GM19467 (cell line): ENCODE measurements at regions not wholly inside any gene's neighbourhood (a gene's known extent, or its start where the extent isn't known, plus 50 kb on each side); places are given as distances from the start of the nearest gene placed in this dataset.

ENCODE experiments used
- ATAC-seq: cut with Tn5 transposase; IDR thresholded peaks from one replicate; pipeline ENCODE4 v1.9.1; 2021; ENCODE audit warnings: mild to moderate bottlenecking, moderate library complexity; ENCODE audit not compliant: unreplicated experiment

- no peak for ATAC-seq
Observed at GRCh38 chr12:87841935-87842334, 187.3 kb downstream of the C12orf50 start.

GRCh38 chr12:87836190-87836589, 193.0 kb downstream of the C12orf50 start:
- no peak for ATAC-seq

GRCh38 chr12:87828382-87828973, 200.7 kb downstream of the C12orf50 start:
- no peak for ATAC-seq

DNA sequence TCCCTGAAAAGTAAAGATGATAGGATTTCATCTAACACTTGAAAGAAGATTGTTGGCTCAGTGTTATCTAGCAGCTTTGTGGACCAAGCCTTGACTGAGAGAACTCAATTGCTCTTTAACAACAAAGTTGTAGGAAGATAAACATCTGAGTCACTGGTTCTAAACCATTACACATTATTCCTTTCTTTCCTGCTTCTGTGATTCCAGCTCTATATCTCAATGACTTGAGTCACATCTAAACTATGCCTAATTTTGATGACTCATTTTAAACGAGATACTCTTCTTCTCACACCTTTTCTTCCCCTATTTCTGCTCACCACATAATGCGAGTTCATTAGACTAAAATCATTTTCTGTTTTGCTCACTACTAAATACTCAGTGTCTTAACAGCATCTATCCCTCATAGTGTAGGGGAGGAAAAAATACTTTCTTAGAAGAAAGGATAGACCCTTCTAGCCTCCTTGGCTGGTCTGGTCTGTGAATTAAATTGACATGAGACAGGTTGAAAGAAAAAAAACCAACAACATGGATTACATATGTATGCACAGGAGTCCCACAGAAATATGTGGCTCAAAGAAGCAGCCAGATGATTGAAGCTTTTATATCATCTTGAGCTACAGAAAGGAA, 201.4 kb downstream of the C12orf50 start:
- ATAC-seq: no peak

DNA sequence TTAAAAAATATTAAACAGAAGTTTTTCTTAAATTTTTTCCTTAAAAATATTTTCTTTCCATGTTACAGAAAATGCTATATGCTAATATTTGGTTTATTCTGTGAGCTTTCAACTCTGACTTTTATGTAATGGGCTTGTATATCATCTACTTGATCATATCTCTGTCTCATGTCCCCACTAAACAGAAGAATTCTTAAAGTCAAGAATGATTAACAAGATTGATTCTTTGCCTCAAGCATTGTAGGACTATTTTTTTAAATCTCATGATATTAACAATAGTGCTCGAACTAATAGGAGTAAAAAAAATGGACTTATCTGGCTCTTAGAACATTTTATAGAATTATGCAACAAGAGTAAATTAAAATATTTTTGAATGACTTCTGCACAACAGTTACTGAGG, 206.3 kb downstream of the C12orf50 start:
- no peak for ATAC-seq

DNA sequence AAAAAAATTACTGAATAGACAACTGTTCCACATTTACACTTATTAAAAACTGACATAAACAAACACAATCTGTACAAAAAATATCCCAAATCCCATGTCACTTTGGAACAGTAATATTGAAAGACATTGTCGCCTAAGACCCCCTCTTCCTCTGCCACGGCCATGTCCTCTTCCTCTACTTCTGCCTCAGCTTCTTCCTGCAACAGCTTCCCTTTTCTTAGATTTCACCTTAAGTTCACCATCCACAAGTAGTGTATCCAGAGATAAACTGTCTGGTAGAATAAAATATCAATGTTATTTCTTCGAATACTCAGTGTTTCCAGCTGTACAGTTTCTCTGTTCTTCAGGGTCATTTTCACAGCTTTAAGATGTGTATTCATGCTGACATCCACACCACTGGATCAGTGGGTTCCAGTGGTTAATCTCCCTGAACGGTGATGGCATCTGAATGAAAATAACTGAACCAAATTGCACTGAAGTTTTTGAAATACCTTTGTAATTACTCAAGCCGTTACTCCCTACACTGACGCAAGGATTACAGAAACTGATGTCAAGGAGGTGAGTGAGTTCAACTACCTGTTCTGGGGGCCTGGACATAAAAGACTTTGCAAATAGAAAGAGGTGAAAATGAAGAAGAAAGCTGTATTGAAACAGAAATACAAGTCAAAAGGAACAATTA, 208.5 kb downstream of the C12orf50 start:
- ATAC-seq: no peak

DNA sequence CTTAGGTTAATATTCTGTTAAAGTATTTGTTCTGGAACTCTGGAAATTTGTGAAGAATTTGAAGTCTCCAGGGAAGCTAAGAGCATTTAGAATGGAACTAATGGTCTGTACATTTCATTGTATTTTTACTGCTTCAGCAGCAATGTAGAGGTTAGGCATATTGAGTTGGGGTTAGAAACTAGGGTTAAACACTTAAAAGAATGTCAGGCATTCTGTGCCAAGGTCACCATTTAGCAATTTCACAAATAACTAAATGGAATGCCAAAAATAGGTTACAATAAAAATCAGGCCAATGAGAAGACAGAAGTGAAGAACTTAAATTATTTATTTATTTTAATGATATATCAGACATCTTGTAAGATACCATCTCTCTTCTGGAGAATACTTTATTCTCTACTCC, 210.8 kb downstream of the C12orf50 start:
- no peak for ATAC-seq

GRCh38 chr12:87815771-87816585, 213.2 kb downstream of the C12orf50 start:
- ATAC-seq: no peak

DNA sequence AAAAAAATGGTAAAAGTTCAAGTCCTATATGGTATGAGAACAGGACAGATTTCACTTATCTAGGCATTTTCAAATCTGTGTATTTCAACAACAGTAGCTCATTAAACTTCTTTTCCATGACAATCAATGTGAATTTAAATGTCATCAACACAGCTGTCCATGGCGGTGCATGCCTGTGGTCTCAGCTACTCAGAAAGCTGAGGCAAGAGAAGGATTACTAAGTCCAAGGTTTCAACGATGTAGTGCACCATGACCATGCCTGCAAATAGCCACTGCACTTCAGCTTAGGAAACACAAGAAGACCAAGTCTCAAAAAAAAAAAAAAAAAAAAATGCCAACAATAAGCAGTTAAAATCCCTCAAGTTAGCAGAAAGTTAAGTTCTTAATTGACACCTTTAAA, 214.6 kb downstream of the C12orf50 start:
- no peak for ATAC-seq

DNA sequence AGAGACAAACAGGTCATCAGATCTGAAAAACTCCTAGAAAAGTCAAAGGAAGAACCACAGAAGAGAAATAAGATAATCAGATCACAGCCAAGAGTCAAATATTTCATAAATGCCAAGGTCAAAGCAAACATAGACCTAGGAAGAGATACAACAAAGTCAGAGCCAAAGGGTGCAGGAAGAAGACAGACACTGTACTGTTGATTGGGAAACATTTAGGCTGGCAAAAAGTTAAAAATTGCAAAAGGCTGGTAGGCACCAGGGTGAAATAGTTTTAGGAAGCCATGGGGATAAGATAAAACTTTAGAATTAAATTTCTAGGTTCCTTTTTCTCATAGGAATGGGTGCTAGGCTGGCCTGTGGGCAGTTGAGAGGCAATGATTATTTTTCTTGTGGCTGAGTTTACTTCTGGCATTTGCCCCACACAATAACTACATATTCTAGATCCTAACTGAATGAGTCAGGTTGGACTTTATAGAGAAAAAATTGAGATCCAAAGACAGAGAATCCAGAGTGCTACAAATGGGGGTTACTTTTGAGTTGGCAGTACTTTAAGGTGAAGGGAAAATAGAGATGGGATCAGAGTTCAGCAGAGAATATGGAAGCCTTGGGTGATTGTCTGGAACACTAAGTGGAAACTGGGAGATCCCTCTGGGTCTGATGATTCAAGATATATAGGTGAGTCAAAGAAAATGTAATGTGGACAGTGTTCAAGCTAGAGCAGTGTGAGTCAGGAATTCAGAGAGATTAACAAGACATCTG, 215.5 kb downstream of the C12orf50 start:
- no peak for ATAC-seq

DNA sequence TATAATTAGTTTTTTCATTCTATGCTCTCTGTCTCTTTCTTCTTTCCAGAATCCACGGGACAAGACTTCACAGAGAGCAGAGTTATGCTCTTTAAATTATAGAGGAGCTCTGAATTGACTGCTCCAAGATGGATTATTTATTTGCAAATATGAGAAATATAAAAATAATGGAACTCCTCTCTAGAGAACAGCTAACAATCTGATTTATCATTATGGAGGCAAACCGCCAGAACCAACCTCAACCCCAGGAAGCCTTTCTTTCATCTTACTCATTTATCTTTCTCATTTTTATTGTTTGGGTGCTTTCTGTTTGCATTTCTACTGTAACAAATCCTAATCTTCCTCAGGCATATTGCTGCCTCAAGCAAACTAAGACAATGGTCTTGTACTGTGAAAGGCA, 216.5 kb downstream of the C12orf50 start:
- ATAC-seq: no peak

GRCh38 chr12:87812030-87812429, 217.2 kb downstream of the C12orf50 start:
- ATAC-seq: no peak

- ATAC-seq: no peak
Observed at GRCh38 chr12:87809916-87810315, 219.3 kb downstream of the C12orf50 start.

GRCh38 chr12:87807086-87807485, 222.1 kb downstream of the C12orf50 start:
- ATAC-seq: no peak

DNA sequence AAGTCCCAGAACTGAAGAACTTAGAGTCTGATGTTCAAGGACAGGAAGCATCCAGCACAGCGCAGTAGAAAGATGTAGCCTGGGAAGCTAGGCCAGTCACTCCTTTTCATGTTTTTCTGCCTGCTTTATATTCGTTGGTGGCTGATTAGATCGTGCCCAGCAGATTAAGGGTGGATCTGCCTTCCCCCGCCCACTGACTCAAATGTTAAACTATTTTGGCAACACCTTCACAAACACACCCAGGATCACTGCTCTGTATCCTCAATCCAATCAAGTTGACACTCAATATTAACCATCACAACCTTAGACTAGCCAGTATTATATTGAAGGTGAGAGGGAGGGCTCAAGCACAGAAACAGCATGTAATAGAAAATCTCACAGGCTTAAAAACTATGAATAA, 222.9 kb downstream of the C12orf50 start:
- no peak for ATAC-seq

- no peak for ATAC-seq
Observed at GRCh38 chr12:87804386-87804785, 224.8 kb downstream of the C12orf50 start.

DNA sequence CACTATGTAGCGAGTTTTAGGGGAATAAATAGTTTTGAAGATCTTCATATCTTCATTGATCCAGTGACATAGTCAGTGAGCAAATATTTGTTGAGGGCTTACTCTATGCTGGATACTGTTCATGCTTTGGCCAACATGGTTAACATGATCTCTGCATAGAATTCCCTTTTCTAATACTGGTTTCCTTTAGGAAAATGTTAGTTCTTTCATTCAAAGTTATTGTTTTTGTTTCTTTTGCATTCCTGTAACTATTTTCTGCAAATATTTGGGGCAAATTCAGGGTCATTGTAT, 226.5 kb downstream of the C12orf50 start:
- no peak for ATAC-seq

DNA sequence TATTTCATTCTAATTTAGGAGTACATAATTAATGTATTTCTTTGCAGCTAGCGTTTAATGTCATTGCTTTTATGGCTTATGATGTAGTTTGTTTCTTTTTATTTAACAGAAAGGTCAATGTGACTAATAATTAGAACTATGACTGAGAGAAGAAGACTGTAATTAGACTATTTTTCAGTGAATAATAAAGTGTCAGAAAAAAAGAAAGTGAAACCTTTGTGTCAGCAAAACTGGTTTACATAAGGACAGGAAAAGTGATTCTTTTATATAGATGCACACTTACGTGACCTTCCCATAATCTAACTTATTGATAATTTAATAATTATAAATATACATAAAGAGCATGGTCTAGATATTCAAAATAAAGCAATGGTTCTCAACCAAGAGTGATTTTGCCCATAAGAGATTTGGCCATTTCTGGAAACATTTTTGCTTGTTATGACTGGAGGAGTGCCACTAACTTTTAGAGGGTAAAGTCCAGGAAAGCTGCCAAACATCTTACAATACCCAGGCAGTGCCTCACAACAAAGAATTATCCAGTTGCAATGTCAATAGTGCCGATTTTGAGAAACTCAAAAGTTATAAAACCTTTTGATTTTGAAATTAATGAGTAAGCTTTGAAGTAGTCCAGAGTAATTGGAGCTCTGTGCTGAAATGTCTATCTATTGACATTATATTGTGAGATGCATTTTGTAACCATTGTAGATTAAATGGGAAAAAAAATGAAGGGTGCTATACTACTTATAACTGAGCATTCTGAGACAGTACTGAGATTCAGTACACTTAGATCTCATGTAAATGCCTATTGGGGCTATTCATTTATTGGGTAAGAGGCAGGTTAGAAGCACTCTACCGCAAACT, 227.1 kb downstream of the C12orf50 start:
- no peak for ATAC-seq

DNA sequence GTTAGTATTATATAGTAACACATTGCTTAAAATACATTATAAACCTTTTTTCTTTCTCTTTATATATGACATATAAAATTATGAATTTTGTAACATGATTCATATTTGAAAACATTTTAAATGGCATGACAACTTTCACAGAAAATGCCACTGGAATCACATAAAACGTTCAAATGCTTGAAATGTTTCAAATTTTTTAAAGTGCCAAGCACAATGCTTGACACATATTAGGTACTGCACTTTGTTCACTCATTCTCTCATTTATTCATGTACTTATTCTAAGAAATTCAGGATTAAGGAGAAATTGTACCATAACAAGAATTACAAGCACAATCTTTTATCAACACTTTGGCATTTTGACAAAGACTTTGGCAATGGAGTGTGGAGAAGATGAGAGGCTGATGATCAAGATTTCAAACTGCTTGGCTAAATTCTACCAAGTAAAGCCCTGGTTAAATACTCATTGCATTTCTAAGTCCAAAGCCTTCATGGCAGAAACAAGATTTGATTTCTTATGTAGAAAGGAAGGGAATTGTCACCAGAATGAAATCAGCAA, 232.2 kb downstream of the C12orf50 start:
- ATAC-seq: no peak

DNA sequence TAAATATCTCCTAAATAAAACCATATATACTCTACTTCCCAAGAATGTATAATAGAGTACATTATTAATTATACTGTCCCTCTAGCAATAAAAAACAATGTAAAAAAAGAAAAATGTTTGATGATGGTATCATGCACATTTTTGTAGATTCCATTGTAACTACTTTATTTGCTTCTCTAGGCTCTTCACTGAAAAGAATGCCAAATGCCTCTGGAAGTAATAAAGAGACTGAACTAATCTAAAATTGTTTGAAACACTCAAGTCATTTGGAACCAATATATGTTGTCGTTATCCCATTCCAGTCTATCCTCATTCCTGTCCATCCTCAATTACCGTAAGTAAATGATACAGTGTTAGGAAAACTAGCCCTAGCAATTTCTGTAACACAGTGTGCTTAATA, 233.6 kb downstream of the C12orf50 start:
- no peak for ATAC-seq
